WTC11 (cell line): ENCODE measurements at regions not wholly inside any gene's neighbourhood (a gene's known extent, or its start where the extent isn't known, plus 50 kb on each side); places are given as distances from the start of the nearest gene placed in this dataset.

Source experiments
- ATF1 ChIP-seq: sonication (generic); formaldehyde crosslinking; IDR thresholded peaks from 2 replicates; pipeline ENCODE4 v1.8.1; 2023; ENCODE audit warnings: mild to moderate bottlenecking, moderate library complexity, missing genetic modification reagents
- ATF2 ChIP-seq: sonication (generic); formaldehyde crosslinking; IDR thresholded peaks from 2 replicates; pipeline ENCODE4 v1.8.1; 2022; ENCODE audit warnings: low read depth, missing genetic modification reagents, borderline replicate concordance
- CTCF ChIP-seq: fragments of 200-600 bp; IDR thresholded peaks from 2 replicates; pipeline ENCODE4 v1.8.0; 2022; ENCODE audit warnings: antibody characterized with exemption
- IRF2 ChIP-seq: sonication (generic); formaldehyde crosslinking; IDR thresholded peaks from 2 replicates; pipeline ENCODE4 v1.8.0; 2022; ENCODE audit warnings: low read depth, missing genetic modification reagents, borderline replicate concordance
- NR2C2 ChIP-seq: sonication (generic); formaldehyde crosslinking; IDR thresholded peaks from 2 replicates; pipeline ENCODE4 v1.8.0; 2022; ENCODE audit warnings: mild to moderate bottlenecking, missing genetic modification reagents
- NR3C1 ChIP-seq: sonication (generic); formaldehyde crosslinking; conservative IDR thresholded peaks from 2 replicates; pipeline ENCODE4 v1.8.1; 2023; ENCODE audit warnings: low read depth, mild to moderate bottlenecking, missing genetic modification reagents
- PRDM15 ChIP-seq: sonication (generic); formaldehyde crosslinking; IDR thresholded peaks from 2 replicates; pipeline ENCODE4 v1.8.0; 2022; ENCODE audit warnings: missing genetic modification reagents
- TCF7 ChIP-seq: sonication (generic); formaldehyde crosslinking; IDR thresholded peaks from 2 replicates; pipeline ENCODE4 v1.8.0; 2022; ENCODE audit warnings: mild to moderate bottlenecking, low read depth, missing genetic modification reagents, moderate library complexity
- USF2 ChIP-seq: sonication (generic); formaldehyde crosslinking; IDR thresholded peaks from 2 replicates; pipeline ENCODE4 v1.8.1; 2023; ENCODE audit warnings: mild to moderate bottlenecking, missing genetic modification reagents, moderate library complexity
- ZNF232 ChIP-seq: sonication (generic); formaldehyde crosslinking; IDR thresholded peaks from 2 replicates; pipeline ENCODE4 v1.8.0; 2022; ENCODE audit warnings: mild to moderate bottlenecking, missing genetic modification reagents

GRCh38 chr2:122152571-122152970, 397.1 kb downstream of the TSN start:
- TF ChIP-seq NR2C2 (CRISPR knock-in tag), result no peak
- TF ChIP-seq CTCF, result no peak
- TF ChIP-seq IRF2, result no peak
- TF ChIP-seq PRDM15 (CRISPR knock-in tag), result no peak
- no peak for TF ChIP-seq NR3C1 (CRISPR knock-in tag)
- no peak for TF ChIP-seq USF2 (CRISPR knock-in tag)
- TF ChIP-seq ATF2 (CRISPR knock-in tag), result no peak
- TF ChIP-seq ZNF232 (CRISPR knock-in tag), result no peak
- no peak for TF ChIP-seq ATF1 (CRISPR knock-in tag)
- TF ChIP-seq TCF7 (CRISPR knock-in tag), result no peak
